NT2/D1 (cell line): ENCODE measurements at regions not wholly inside any gene's neighbourhood (a gene's known extent, or its start where the extent isn't known, plus 50 kb on each side); places are given as distances from the start of the nearest gene placed in this dataset.

Experiments used
- YY1 ChIP-seq: IDR thresholded peaks from 2 replicates; pipeline ENCODE4 v1.6.1; 2011; ENCODE audit not compliant: insufficient read length, insufficient read depth
- ZNF274 ChIP-seq: IDR thresholded peaks from 2 replicates; pipeline ENCODE4 v1.6.1; 2011; ENCODE audit warnings: mild to moderate bottlenecking, low read depth, low read length

DNA sequence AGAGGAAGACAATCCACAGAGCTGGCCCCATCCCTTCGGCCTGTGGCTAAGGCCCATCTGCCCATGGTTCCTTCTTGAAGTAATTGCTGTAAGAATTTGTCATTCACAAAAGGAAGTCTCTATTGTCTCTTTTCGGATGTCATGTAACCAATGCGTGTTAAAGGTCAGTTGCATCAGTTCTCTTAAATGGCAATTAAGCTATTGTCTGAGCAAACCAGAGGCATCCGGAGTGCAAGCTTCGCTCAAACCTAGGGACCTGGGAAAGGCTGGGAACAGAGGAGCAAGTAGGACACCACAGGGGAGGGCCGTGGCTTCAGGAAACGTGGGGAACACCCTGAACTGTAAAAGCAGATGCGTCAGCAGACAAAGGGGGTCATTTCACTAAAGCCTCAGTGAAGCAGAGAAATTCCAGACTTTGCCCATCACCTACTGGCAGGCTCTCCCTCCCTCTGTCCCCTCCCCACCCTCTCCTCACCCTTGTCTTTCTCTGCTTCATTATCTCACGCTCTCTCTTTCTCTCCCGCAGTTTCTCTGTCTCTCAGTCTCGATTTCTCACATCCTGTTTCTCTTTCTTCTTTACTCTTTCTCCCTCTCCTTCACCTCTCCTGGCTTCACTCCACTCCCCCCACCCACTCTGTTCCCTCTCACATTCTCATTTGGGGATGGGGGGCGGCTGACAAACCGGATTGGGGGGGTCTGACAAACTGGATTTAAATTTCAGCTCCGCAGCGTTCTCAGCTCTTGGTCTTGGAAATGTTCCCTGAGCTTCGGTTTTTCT, 204.6 kb upstream of the TNP1 start:
- TF ChIP-seq ZNF274 (no peak), YY1 (no peak)
